T-helper 2 cell treated with Interferon-gamma antibody and Interleukin-4, amounts not matched to agents 5 μg/mL and 100 μg/mL, for 36 hours (primary cell): ENCODE measurements at regions not wholly inside any gene's neighbourhood (a gene's known extent, or its start where the extent isn't known, plus 50 kb on each side); places are given as distances from the start of the nearest gene placed in this dataset.

ENCODE experiments used
- DNase-seq: peaks from one replicate; pipeline ENCODE4 v3.0.0; 2021; ENCODE audit warnings: low spot score
- H3K27ac Mint-ChIP-seq: one replicate; pipeline ENCODE4 v1.8.0; 2021; ENCODE audit warnings: mild to moderate bottlenecking, mixed read lengths
- H3K27me3 Mint-ChIP-seq: one replicate; pipeline ENCODE4 v1.8.0; 2021; ENCODE audit warnings: low read depth, mixed read lengths
- H3K36me3 Mint-ChIP-seq: one replicate; pipeline ENCODE4 v1.8.0; 2021; ENCODE audit warnings: low read depth, mixed read lengths
- H3K4me1 Mint-ChIP-seq: one replicate; pipeline ENCODE4 v1.8.0; 2021; ENCODE audit warnings: low read depth, mixed read lengths
- H3K4me3 Mint-ChIP-seq: one replicate; pipeline ENCODE4 v1.8.0; 2022; ENCODE audit warnings: mild to moderate bottlenecking, moderate library complexity, mixed read lengths
- H3K9me3 Mint-ChIP-seq: one replicate; pipeline ENCODE4 v1.8.0; 2021; ENCODE audit warnings: mixed read lengths

DNA sequence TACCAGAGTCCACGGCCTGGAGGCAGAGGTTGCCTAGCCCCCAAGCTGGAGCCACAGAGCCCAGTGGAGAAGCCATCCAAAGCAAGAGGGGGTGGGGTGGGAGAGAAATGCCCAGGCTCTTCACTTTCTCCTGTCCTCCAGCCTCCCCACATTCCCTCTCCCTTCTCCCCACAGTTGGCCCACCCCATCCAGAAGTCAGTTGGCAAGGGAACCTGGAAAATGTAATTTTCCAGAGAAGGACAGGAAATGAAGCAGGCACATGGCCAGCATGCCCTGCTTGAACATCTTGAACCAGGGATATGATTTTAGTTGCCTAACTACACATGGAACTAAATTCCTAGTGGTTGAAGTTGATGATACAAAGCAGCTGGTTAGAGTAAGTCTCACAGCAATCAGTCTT, 73.3 kb upstream of the IRX6 start:
- Mint-ChIP-seq H3K36me3 (no peaks in the 10 kb centered on the region), H3K27ac (no peak overlapping the region), H3K4me3 (no peak overlapping the region), H3K27me3 (peaks cover 2% of the 10 kb centered on the region), H3K9me3 (no peaks in the 10 kb centered on the region), H3K4me1 (peaks cover 2% of the 10 kb centered on the region)
- DNase-seq = no peak

DNA sequence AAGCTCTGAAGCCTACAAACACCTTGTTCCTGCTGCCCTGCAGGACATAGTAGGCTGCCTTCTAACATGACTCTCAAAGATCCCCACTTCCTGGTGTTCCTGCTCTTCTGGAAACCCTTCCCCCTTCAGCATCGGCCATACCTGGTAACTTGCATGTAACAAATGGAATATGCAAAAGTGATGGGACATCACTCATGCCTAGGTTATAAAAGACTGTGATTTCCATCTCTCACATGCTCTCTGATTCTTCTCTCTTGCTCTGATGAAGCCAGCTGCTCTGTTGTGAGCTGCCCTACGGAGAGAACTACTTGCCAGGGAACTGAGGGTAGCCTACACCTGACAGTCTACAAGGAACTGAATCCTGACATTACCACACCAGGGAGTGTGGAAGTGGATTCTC, 72.9 kb upstream of the IRX6 start:
- peaks cover 2% of the 10 kb centered on the region for H3K27me3 Mint-ChIP-seq
- H3K36me3 Mint-ChIP-seq = no peaks in the 10 kb centered on the region
- H3K4me3 Mint-ChIP-seq = no peak overlapping the region
- peaks cover 2% of the 10 kb centered on the region for H3K4me1 Mint-ChIP-seq
- H3K9me3 Mint-ChIP-seq = no peaks in the 10 kb centered on the region
- no peak for DNase-seq
- no peak overlapping the region for H3K27ac Mint-ChIP-seq

DNA sequence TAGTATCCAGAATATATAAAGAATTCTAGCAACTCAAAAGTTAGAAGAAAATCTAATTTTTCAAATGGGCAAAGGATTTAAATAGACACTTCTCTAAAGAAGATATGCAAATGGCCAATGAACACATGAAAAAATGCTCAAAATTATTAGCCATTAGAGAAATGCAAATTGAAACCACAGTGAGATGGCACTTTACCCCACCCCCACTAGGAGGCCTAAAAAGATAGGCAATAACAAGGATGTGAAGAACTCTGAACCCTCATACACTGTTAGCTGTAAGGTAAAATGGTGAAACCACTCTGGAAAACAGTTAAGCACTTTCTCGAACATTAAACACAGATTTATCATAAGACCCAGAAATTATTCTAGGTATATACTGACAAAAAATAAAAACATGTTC, 71.4 kb upstream of the IRX6 start:
- DNase-seq = no peak
- Mint-ChIP-seq H3K27me3 (peaks cover 2% of the 10 kb centered on the region), H3K4me3 (no peak overlapping the region), H3K27ac (no peak overlapping the region), H3K36me3 (no peaks in the 10 kb centered on the region), H3K4me1 (peaks cover 2% of the 10 kb centered on the region), H3K9me3 (no peaks in the 10 kb centered on the region)

DNA sequence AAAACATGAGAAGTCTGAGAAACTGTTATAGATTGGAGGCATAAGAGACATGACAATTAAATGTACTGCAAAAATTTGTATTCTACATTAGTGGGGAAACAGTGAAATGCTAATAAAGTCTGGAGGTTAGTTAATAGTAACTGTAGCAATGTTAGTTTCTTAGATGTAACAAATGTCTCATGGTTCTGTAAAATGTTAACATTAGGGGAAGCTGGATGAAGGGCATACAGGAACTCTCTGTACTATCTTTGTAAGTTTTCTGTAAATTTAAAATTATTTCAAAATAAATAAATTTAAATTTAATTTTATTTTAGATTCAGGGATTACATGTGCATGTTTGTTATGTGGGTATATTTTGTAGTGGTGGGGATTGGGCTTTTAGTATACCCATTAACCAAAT, 70.0 kb upstream of the IRX6 start:
- DNase-seq = no peak
- no peaks in the 10 kb centered on the region for H3K9me3 Mint-ChIP-seq
- peaks cover 2% of the 10 kb centered on the region for H3K27me3 Mint-ChIP-seq
- peaks cover 1% of the 10 kb centered on the region for H3K4me1 Mint-ChIP-seq
- H3K4me3 Mint-ChIP-seq = no peak overlapping the region
- no peaks in the 10 kb centered on the region for H3K36me3 Mint-ChIP-seq
- no peak overlapping the region for H3K27ac Mint-ChIP-seq

DNA sequence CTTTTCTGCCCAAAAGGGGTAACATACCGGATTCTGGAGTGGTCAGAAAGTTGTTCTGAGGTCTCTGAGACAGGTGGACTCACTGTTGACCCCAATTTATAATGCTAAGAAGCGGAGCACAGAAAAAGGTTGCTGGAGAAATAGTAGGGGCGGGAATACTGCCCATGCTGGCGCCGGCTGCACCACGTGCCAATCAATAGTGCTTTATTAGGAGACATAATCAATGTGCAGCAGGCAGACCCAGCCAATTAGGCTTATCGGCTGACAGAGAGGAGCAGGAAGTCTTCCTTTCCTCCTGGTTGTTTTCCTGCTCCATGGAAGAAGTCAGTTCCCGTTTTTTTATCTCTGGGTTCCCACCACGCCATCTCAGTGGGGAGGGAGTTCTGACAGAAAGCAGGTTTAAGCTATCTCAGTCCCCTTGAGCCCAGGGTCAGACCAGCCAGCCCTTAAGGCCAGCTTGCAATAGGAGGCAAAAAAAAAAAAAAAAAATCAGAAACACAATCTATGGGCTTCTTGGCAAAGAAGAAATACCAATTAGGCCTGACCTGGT, 68.2 kb upstream of the IRX6 start:
- Mint-ChIP-seq H3K4me3 (no peak overlapping the region), H3K4me1 (peaks cover 1% of the 10 kb centered on the region), H3K36me3 (no peaks in the 10 kb centered on the region), H3K9me3 (no peaks in the 10 kb centered on the region), H3K27ac (no peak overlapping the region), H3K27me3 (peaks cover 2% of the 10 kb centered on the region)
- no peak for DNase-seq

DNA sequence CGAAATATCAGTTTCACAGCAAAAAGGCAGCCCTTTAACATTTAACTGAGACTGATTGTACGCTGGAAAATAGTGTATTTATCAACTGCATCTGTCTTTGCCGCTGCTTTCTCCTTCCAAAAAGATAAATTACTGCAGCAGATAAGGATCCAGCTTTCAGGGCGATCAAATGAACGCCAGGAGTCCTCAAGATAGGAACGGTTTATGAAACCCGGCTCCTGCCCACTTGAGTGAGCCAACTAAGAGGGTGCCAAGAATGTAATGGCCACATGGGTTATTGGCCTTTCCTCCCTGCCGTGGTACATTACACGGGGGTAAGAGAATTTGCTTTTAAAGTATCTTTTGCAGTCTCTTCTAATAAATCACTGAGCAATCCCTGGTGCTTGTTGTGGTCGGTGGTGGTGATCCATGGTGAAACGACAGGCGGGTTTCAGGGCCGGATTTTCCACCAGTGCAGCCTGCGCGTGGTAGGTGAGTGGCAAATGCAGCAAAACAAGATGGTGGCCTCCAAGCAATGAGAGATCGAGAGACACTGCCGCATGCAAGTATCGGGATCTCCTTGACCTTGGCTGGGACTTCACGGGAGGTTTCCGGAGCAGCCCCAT, 67.5 kb upstream of the IRX6 start:
- no peak overlapping the region for H3K27ac Mint-ChIP-seq
- peaks cover 1% of the 10 kb centered on the region for H3K4me1 Mint-ChIP-seq
- H3K9me3 Mint-ChIP-seq = no peaks in the 10 kb centered on the region
- no peak for DNase-seq
- no peaks in the 10 kb centered on the region for H3K36me3 Mint-ChIP-seq
- no peak overlapping the region for H3K4me3 Mint-ChIP-seq
- H3K27me3 Mint-ChIP-seq = no peaks in the 10 kb centered on the region

DNA sequence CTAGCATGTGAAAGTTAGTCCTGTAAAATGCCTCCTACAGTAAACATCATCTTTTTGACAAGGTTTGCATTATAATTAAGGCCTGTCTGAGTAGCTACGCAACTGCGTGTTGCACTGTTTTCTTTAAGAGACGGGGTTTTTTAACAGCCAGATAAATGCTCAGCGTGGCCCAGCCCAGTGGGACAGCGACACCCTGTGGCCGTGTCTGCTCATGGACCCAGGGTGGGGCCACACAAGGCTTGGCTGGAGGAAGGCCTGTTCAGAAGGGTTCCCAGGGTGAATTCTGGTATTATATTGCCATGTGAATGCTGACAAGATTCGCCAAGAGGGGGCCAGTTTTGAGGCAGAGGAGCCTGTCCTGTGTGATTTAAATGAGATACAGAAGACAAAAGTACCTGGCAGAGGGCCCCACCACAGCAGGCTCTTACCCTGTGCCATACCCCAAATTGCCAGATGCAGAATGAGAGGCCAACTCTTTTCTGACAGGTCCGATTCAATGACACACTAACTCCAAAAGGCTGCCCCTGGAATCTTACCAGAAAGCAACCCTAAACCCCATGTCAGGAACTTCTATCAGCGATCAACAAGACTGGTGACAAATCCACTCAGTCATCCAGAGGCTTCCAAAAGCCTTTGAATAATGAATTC, 65.9 kb upstream of the IRX6 start:
- Mint-ChIP-seq H3K9me3 (no peaks in the 10 kb centered on the region), H3K36me3 (no peaks in the 10 kb centered on the region), H3K4me1 (peaks cover 1% of the 10 kb centered on the region), H3K4me3 (no peak overlapping the region), H3K27me3 (no peaks in the 10 kb centered on the region), H3K27ac (no peak overlapping the region)
- peak; percentile 21 for DNase-seq

DNA sequence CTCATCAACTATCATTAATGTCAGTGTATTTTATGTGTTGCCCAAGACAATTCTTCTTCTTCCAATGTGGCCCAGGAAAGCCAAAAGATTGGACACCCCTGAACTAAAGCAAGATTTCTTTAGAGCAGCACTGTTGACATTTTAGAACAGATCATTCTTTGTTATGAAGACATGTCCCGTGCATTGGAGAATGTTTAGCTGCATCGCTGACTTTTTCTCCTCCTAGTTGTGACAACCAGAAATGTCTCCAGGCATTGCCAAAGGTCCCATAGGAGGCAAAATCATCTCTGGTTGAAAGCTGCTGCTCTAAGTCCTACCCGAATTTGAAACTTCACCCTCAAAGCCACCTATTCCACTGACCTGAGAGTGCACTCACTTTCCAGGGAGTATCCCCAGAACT, 62.7 kb upstream of the IRX6 start:
- Mint-ChIP-seq H3K36me3 (no peaks in the 10 kb centered on the region), H3K4me3 (no peak overlapping the region), H3K27me3 (no peaks in the 10 kb centered on the region), H3K4me1 (peaks cover 1% of the 10 kb centered on the region), H3K9me3 (no peaks in the 10 kb centered on the region), H3K27ac (no peak overlapping the region)
- no peak for DNase-seq

DNA sequence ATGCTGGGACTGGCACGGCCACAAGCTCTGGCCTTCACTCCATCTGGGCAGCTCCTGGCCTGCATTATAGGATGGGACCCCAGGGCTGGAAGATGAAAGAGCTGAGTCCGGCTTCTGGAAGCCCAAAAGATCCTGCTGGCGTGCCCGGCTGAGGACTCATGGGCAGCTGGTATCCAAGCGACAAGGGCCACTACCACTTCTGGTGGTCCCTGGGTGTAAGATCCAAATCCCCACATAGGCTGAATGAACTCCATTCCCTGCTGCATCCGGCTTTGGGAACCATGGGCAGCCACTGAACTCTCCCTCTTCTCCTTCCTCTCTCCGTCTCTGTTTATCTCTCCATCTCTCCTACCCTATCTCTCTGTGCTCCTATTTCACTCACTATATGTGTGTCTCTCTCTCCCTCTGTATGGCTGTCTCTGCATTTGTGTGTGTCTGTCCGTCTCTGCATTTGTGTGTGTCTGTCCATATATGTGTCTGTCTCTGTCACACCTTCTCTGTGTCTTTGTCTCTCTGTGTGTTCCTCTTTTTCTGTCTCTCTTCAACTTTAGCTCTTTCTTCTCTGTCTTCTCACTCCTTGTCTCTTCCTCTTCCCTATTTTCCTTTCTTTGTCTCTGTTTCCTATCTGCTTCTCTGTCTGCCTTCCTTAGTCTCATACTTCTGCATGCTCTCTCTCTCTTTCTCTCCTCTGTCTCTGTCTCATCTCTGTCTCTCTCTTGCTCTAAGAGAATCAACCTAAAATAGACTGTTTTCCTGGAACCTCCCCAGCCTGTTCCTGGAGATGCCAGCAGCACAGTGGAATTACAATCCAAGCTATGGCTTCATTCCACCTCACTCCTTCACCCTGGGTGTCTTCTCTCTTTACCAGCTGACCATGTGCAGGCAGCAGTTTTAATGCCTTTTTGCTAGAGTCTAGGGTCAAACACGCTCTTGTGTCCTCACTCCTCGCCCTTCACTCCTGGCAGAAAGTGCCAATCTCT, 60.4 kb upstream of the IRX6 start:
- Mint-ChIP-seq H3K27ac (no peak overlapping the region), H3K4me3 (no peak overlapping the region), H3K9me3 (no peaks in the 10 kb centered on the region), H3K4me1 (no peaks in the 10 kb centered on the region), H3K36me3 (no peaks in the 10 kb centered on the region), H3K27me3 (no peaks in the 10 kb centered on the region)
- DNase-seq = no peak

DNA sequence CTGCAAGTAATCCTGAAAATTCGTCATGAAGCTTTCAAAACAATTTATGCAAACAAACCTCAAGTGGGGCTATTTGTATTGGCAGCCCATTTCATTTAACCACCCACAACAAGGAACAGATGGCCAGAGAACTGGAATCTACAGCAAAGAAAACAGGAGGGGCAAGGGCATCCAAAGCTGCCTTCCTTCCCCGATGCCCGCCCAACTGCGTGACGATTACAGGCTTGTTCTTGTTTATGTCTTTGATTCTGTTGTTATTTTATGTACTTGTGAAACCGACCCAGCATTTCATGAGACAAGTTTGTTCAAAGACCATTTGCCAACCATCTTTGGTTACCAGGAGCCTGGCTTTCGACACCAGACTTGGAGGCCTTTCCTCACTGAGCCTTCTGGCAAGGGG, 59.1 kb upstream of the IRX6 start:
- H3K36me3 Mint-ChIP-seq = no peaks in the 10 kb centered on the region
- H3K4me3 Mint-ChIP-seq = no peak overlapping the region
- H3K27me3 Mint-ChIP-seq = no peaks in the 10 kb centered on the region
- H3K9me3 Mint-ChIP-seq = no peaks in the 10 kb centered on the region
- H3K27ac Mint-ChIP-seq = no peak overlapping the region
- DNase-seq = no peak
- H3K4me1 Mint-ChIP-seq = no peaks in the 10 kb centered on the region

DNA sequence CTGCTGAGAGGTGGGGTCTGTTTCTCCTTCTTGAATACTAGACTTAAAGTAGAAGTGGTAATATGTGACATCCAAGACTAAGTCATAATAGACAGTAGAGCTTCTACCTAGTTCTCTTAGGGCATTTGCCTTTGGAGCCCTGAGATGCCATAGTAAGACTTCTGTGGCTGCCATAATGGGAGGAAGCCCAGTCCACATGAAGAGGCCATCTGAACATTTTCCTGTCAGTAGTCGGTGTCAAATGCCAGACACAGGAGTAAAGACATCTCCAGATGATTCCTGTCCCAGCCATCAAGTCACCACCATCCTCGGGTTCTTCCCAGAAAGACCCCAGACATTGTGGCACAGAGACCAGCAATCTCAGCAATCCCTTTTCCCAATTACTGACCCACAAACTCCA, 58.1 kb upstream of the IRX6 start:
- H3K4me3 Mint-ChIP-seq = no peak overlapping the region
- DNase-seq = no peak
- no peaks in the 10 kb centered on the region for H3K9me3 Mint-ChIP-seq
- no peaks in the 10 kb centered on the region for H3K27me3 Mint-ChIP-seq
- no peaks in the 10 kb centered on the region for H3K36me3 Mint-ChIP-seq
- H3K4me1 Mint-ChIP-seq = no peaks in the 10 kb centered on the region
- H3K27ac Mint-ChIP-seq = no peak overlapping the region

DNA sequence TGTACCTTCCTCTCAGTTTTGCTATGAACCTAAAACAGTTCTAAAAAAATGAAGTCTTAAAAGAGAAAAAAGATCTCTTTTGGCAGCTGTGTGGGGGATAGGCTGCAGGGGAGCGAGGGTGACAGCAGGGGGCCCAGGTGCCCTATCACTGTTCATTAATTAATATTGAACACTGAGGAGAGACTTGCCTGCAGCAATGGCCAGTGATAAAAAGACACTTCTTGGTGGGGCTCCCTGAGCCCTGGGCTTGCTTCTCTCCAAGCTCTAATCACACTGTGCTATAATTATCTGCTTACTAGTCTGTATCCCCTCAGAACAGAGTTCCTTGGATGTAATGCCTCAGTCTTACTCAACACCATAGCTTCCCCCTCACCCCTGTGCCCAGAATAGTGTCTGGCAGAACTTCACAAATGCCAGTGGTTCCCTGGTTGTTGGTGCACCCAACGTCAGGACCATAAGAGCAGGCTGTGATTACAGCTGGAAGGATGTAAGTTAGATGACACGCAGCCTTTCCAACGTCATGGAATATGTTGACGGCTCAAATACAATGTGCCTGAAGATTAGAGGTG, 52.0 kb upstream of the IRX6 start:
- Mint-ChIP-seq H3K4me3 (no peak overlapping the region), H3K9me3 (no peaks in the 10 kb centered on the region), H3K4me1 (no peaks in the 10 kb centered on the region), H3K27me3 (no peaks in the 10 kb centered on the region), H3K27ac (no peak overlapping the region), H3K36me3 (no peaks in the 10 kb centered on the region)
- no peak for DNase-seq

DNA sequence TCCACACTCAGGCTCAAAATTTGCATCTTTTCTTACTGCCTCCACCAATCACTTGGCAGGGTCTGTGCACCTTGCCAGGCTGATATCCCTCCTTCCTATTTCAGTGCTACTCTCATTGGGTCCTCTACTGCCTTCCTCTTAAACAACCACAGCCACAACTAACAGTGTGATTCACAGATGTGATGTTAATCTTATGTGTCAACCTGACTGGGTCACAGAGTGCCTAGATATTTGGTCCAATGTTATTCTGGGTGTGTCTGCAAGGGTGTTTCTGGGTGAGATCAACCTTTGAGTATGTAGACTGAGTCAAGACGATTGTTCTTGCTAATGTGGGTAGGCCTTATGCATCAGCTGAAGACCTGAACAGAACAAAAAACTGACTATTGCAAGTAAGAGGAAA, 51.3 kb upstream of the IRX6 start:
- no peaks in the 10 kb centered on the region for H3K36me3 Mint-ChIP-seq
- H3K9me3 Mint-ChIP-seq = no peaks in the 10 kb centered on the region
- no peak overlapping the region for H3K27ac Mint-ChIP-seq
- no peak overlapping the region for H3K4me3 Mint-ChIP-seq
- DNase-seq = no peak
- no peaks in the 10 kb centered on the region for H3K4me1 Mint-ChIP-seq
- no peaks in the 10 kb centered on the region for H3K27me3 Mint-ChIP-seq

DNA sequence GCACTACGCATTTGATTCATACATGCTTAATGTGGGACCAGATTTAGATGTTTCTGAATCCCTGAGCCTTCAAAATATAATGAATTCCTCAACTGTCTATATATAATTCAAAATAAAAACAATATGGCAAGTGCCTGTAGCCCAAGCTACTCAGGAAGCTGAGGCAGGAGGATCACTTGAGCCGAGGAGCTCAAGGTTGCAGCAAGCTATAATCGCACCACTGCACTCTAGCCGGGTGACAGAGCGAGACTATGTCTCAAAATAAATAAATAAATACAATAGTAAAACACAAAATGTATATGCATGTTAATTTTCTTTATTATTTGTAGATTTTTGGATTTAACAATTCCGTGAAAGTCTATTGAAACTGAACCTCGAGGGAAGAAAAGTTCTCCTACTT, 50.6 kb upstream of the IRX6 start:
- Mint-ChIP-seq H3K36me3 (no peaks in the 10 kb centered on the region), H3K4me3 (no peak overlapping the region), H3K27me3 (no peaks in the 10 kb centered on the region), H3K9me3 (no peaks in the 10 kb centered on the region), H3K4me1 (no peaks in the 10 kb centered on the region), H3K27ac (no peak overlapping the region)
- no peak for DNase-seq
